Activated naive CD4-positive, alpha-beta T cell treated with Interleukin-2 at 50 U/mL for 16 hours (primary cell): ENCODE measurements at regions not wholly inside any gene's neighbourhood (a gene's known extent, or its start where the extent isn't known, plus 50 kb on each side); places are given as distances from the start of the nearest gene placed in this dataset.

ENCODE experiments used
- DNase-seq: peaks from one replicate; pipeline ENCODE4 v3.0.0-alpha.2; 2020

- DNase-seq = no peak
These were observed 1114.9 kb downstream of the C4orf33 start for GRCh38 chr4:130210864-130211263.

- DNase-seq = no peak
These were observed 1118.3 kb downstream of the C4orf33 start for GRCh38 chr4:130214268-130214667.

- no peak for DNase-seq
These were observed 1137.6 kb downstream of the C4orf33 start for GRCh38 chr4:130233377-130234047.

- DNase-seq = no peak
These were observed 1142.2 kb downstream of the C4orf33 start for GRCh38 chr4:130238121-130238520.

- no peak for DNase-seq
These were observed 1153.0 kb downstream of the C4orf33 start for GRCh38 chr4:130249002-130249401.

GRCh38 chr4:130257271-130257670 lies 1161.3 kb downstream of the C4orf33 start:
- DNase-seq = no peak

GRCh38 chr4:130266814-130267213 lies 1170.9 kb downstream of the C4orf33 start:
- DNase-seq = no peak

GRCh38 chr4:130288576-130288975 lies 1192.6 kb downstream of the C4orf33 start:
- DNase-seq = no peak

- DNase-seq = no peak
These were observed 1197.7 kb downstream of the C4orf33 start for GRCh38 chr4:130293692-130294091.

- DNase-seq = no peak
These were observed 1200.5 kb downstream of the C4orf33 start for GRCh38 chr4:130296448-130296847.

- no peak for DNase-seq
These were observed 1210.6 kb downstream of the C4orf33 start for GRCh38 chr4:130306566-130306965.

- DNase-seq = no peak
These were observed 1213.3 kb downstream of the C4orf33 start for GRCh38 chr4:130309221-130309620.

- no peak for DNase-seq
These were observed 1226.5 kb downstream of the C4orf33 start for GRCh38 chr4:130322439-130322838.

GRCh38 chr4:130329036-130329435 lies 1233.1 kb downstream of the C4orf33 start:
- no peak for DNase-seq

GRCh38 chr4:130333241-130333759 lies 1237.3 kb downstream of the C4orf33 start:
- DNase-seq = no peak

GRCh38 chr4:130335417-130336194 lies 1239.7 kb downstream of the C4orf33 start:
- DNase-seq = no peak

GRCh38 chr4:130336585-130337217 lies 1240.7 kb downstream of the C4orf33 start:
- no peak for DNase-seq

- no peak for DNase-seq
These were observed 1242.9 kb downstream of the C4orf33 start for GRCh38 chr4:130338851-130339250.

- no peak for DNase-seq
These were observed 1253.8 kb downstream of the C4orf33 start for GRCh38 chr4:130349745-130350144.

- no peak for DNase-seq
These were observed 1260.9 kb downstream of the C4orf33 start for GRCh38 chr4:130356873-130357272.

GRCh38 chr4:130359542-130359941 lies 1263.6 kb downstream of the C4orf33 start:
- DNase-seq = no peak

- DNase-seq = no peak
These were observed 1265.7 kb downstream of the C4orf33 start for GRCh38 chr4:130361616-130362015.

GRCh38 chr4:130368668-130369067 lies 1272.7 kb downstream of the C4orf33 start:
- no peak for DNase-seq

GRCh38 chr4:130393231-130393630 lies 1297.3 kb downstream of the C4orf33 start:
- no peak for DNase-seq
